Suprapubic skin (tissue), 4 donors: ENCODE measurements at regions not wholly inside any gene's neighbourhood (a gene's known extent, or its start where the extent isn't known, plus 50 kb on each side); places are given as distances from the start of the nearest gene placed in this dataset.

ENCODE experiments used
- DNase-seq, 2 donors: peaks; one replicate each; pipeline ENCODE4 v3.0.0-alpha.2; 2019; ENCODE audit warnings: low spot score in 2 of 2
- H3K27ac ChIP-seq: fragments of 200-600 bp; sonication (generic); one replicate; pipeline ENCODE4 v1.5.1; 2019
- H3K27me3 ChIP-seq: fragments of 200-600 bp; sonication (generic); one replicate; pipeline ENCODE4 v1.5.1; 2019
- H3K36me3 ChIP-seq: fragments of 200-600 bp; sonication (generic); one replicate; pipeline ENCODE4 v1.5.1; 2019
- H3K4me1 ChIP-seq: fragments of 200-600 bp; sonication (generic); one replicate; pipeline ENCODE4 v1.5.1; 2019
- H3K4me3 ChIP-seq: fragments of 200-600 bp; sonication (generic); one replicate; pipeline ENCODE4 v1.5.1; 2019; ENCODE audit warnings: mild to moderate bottlenecking
- H3K9me3 ChIP-seq: fragments of 200-600 bp; sonication (generic); one replicate; pipeline ENCODE4 v1.5.1; 2019
- CTCF ChIP-seq, 2 donors: fragments of 200-600 bp in 1 of 2; fragments of 450-650 bp in 1 of 2; sonication (generic) in 1 of 2; IDR thresholded peaks; one replicate each; pipeline ENCODE4 v1.5.1; 2016 to 2019; ENCODE audit warnings: antibody characterized with exemption in 2 of 2, mild to moderate bottlenecking in 1 of 2, moderate library complexity in 1 of 2
- EP300 ChIP-seq: sonication (generic); formaldehyde crosslinking; IDR thresholded peaks from one replicate; pipeline ENCODE4 v1.6.1; 2017; ENCODE audit warnings: antibody characterized with exemption
- POLR2A ChIP-seq, 2 donors: fragments of 450-650 bp; IDR thresholded peaks; one replicate each; pipeline ENCODE4 v1.6.1; 2017; ENCODE audit warnings: antibody characterized with exemption in 2 of 2, mild to moderate bottlenecking in 2 of 2, moderate library complexity in 2 of 2
- POLR2AphosphoS5 ChIP-seq, 3 donors: sonication (generic); formaldehyde crosslinking; IDR thresholded peaks; one replicate each; pipeline ENCODE4 v1.6.1; 2017; ENCODE audit warnings: antibody characterized with exemption in 3 of 3
- WGBS: methylation state at CpG from one replicate; pipeline ENCODE4 v1.1.5; 2018; 5-methylcytosine and 5-hydroxymethylcytosine counted together

- 92% methylated on average over 1 of the region's 1 CpG for WGBS
- no peak for DNase-seq
- TF ChIP-seq EP300 (no peak), POLR2A (IDR thresholded peaks at IDR 0.05) (no peak), POLR2AphosphoS5 (IDR thresholded peaks at IDR 0.05) (no peak), CTCF (IDR thresholded peaks at IDR 0.05) (no peak)
- H3K27me3 ChIP-seq: no peaks in the 10 kb centered on the region
- H3K4me3 ChIP-seq: no peak overlapping the region
- H3K4me1 ChIP-seq: peaks cover 4% of the 10 kb centered on the region
- H3K36me3 ChIP-seq: no peaks in the 10 kb centered on the region
- no peak overlapping the region for H3K27ac ChIP-seq
- H3K9me3 ChIP-seq: no peaks in the 10 kb centered on the region
These were observed 237.0 kb upstream of the LRTM1 start for GRCh38 chr3:55164876-55165275.

DNA sequence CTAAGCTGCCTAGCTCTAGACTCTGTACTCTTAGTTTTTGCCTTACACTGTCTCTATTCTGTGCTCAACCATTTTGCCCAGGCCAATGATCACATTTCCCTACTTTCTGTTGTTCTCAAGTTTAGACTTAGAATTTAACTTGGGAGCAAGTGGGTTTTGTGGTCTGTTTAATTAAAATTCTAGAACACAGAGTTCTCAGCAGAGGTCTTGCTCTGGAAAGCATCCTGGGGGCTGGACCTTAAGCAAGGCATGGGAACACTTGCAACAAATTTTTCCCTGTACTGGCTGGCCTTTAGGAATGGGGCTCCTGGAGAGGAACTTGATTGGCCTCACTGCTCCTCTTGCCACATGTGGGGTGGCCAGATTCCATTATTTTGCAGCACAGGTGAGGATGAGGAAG, 236.3 kb upstream of the LRTM1 start:
- no peak overlapping the region for H3K27ac ChIP-seq
- H3K36me3 ChIP-seq: no peaks in the 10 kb centered on the region
- DNase-seq: no peak
- TF ChIP-seq POLR2AphosphoS5 (IDR thresholded peaks at IDR 0.05) (no peak), POLR2A (IDR thresholded peaks at IDR 0.05) (no peak), EP300 (no peak), CTCF (IDR thresholded peaks at IDR 0.05) (no peak)
- H3K4me1 ChIP-seq: peaks cover 4% of the 10 kb centered on the region
- H3K27me3 ChIP-seq: no peaks in the 10 kb centered on the region
- H3K4me3 ChIP-seq: no peak overlapping the region
- H3K9me3 ChIP-seq: no peaks in the 10 kb centered on the region

- no peaks in the 10 kb centered on the region for H3K9me3 ChIP-seq
- H3K27me3 ChIP-seq: no peaks in the 10 kb centered on the region
- TF ChIP-seq EP300 (no peak), POLR2A (IDR thresholded peaks at IDR 0.05) (no peak), CTCF (IDR thresholded peaks at IDR 0.05) (no peak), POLR2AphosphoS5 (IDR thresholded peaks at IDR 0.05) (no peak)
- 94% methylated on average over 5 of the region's 5 CpGs for WGBS
- no peak overlapping the region for H3K4me3 ChIP-seq
- H3K27ac ChIP-seq: no peak overlapping the region
- peaks cover 4% of the 10 kb centered on the region for H3K4me1 ChIP-seq
- H3K36me3 ChIP-seq: no peaks in the 10 kb centered on the region
- DNase-seq: no peak
These were observed 235.6 kb upstream of the LRTM1 start for GRCh38 chr3:55163421-55163820.

GRCh38 chr3:55162031-55162795, 234.4 kb upstream of the LRTM1 start:
- TF ChIP-seq EP300: no peak
- no peak for TF ChIP-seq POLR2A (IDR thresholded peaks at IDR 0.05)
- TF ChIP-seq CTCF (IDR thresholded peaks at IDR 0.05): no peak
- TF ChIP-seq POLR2AphosphoS5 (IDR thresholded peaks at IDR 0.05): no peak
- 82% methylated on average over 3 of the region's 3 CpGs for WGBS
- Histone ChIP-seq H3K4me3 (no peak overlapping the region), H3K4me1 (no peaks in the 10 kb centered on the region), H3K27ac (no peak overlapping the region), H3K9me3 (no peaks in the 10 kb centered on the region), H3K36me3 (no peaks in the 10 kb centered on the region), H3K27me3 (no peaks in the 10 kb centered on the region)
- no peak for DNase-seq

- WGBS: 94% methylated on average over 3 of the region's 3 CpGs
- Histone ChIP-seq H3K27me3 (no peaks in the 10 kb centered on the region), H3K9me3 (no peaks in the 10 kb centered on the region), H3K27ac (no peak overlapping the region), H3K4me3 (no peak overlapping the region), H3K36me3 (no peaks in the 10 kb centered on the region), H3K4me1 (no peaks in the 10 kb centered on the region)
- no peak for TF ChIP-seq CTCF (IDR thresholded peaks at IDR 0.05)
- no peak for TF ChIP-seq EP300
- no peak for TF ChIP-seq POLR2A (IDR thresholded peaks at IDR 0.05)
- TF ChIP-seq POLR2AphosphoS5 (IDR thresholded peaks at IDR 0.05): no peak
- DNase-seq: no peak
These were observed 233.4 kb upstream of the LRTM1 start for GRCh38 chr3:55161231-55161630.
